ENCODE measurements at regions not wholly inside any gene's neighbourhood (a gene's known extent, or its start where the extent isn't known, plus 50 kb on each side); places are given as distances from the start of the nearest gene placed in this dataset.

- DNase-seq: no peak
- H3K27me3 ChIP-seq: no peaks in the 10 kb centered on the region
- intact Hi-C loops (cut with DNase I; ENCODE audit: low total_unique reads): no loop called here
- H3K4me3 ChIP-seq: no peak overlapping the region
- no peak for TF ChIP-seq CTCF (IDR thresholded peaks at IDR 0.05)
- no peak overlapping the region for H3K27ac ChIP-seq
- H3K9me3 ChIP-seq: no peaks in the 10 kb centered on the region
- peaks cover 0 to 8% (median 3%) of the 10 kb centered on the region in 4 donors for H3K4me1 ChIP-seq
- no peaks in the 10 kb centered on the region for H3K36me3 ChIP-seq
These were observed 453.9 kb upstream of the TRIB2 start for GRCh38 chr2:12262681-12263436.

- peaks cover 0 to 7% (median 3%) of the 10 kb centered on the region in 4 donors for H3K4me1 ChIP-seq
- H3K27ac ChIP-seq: no peak overlapping the region
- TF ChIP-seq CTCF (IDR thresholded peaks at IDR 0.05): no peak
- intact Hi-C loops (cut with DNase I; ENCODE audit: low total_unique reads): no loop called here
- no peaks in the 10 kb centered on the region for H3K36me3 ChIP-seq
- H3K4me3 ChIP-seq: no peak overlapping the region
- H3K9me3 ChIP-seq: no peaks in the 10 kb centered on the region
- no peaks in the 10 kb centered on the region for H3K27me3 ChIP-seq
- no peak for DNase-seq
These were observed 453.0 kb upstream of the TRIB2 start for GRCh38 chr2:12263730-12264129.

GRCh38 chr2:12264146-12264545, 452.6 kb upstream of the TRIB2 start:
- H3K36me3 ChIP-seq: no peaks in the 10 kb centered on the region
- H3K4me1 ChIP-seq: peaks cover 0 to 7% (median 3%) of the 10 kb centered on the region in 4 donors
- no peaks in the 10 kb centered on the region for H3K27me3 ChIP-seq
- H3K9me3 ChIP-seq: no peaks in the 10 kb centered on the region
- intact Hi-C loops (cut with DNase I; ENCODE audit: low total_unique reads): no loop called here
- no peak for TF ChIP-seq CTCF (IDR thresholded peaks at IDR 0.05)
- no peak overlapping the region for H3K4me3 ChIP-seq
- H3K27ac ChIP-seq: no peak overlapping the region
- no peak for DNase-seq

- no peak for TF ChIP-seq CTCF (IDR thresholded peaks at IDR 0.05)
- DNase-seq: no peak
- no peaks in the 10 kb centered on the region for H3K9me3 ChIP-seq
- H3K27ac ChIP-seq: no peak overlapping the region
- no peaks in the 10 kb centered on the region for H3K36me3 ChIP-seq
- H3K27me3 ChIP-seq: no peaks in the 10 kb centered on the region
- peaks cover 0 to 7% (median 3%) of the 10 kb centered on the region in 4 donors for H3K4me1 ChIP-seq
- intact Hi-C loops (cut with DNase I; ENCODE audit: low total_unique reads): no loop called here
- H3K4me3 ChIP-seq: no peak overlapping the region
These were observed 451.1 kb upstream of the TRIB2 start for GRCh38 chr2:12265646-12266045.

- Histone ChIP-seq H3K4me3 (no peak overlapping the region), H3K27me3 (no peaks in the 10 kb centered on the region), H3K4me1 (peaks cover 0 to 7% (median 3%) of the 10 kb centered on the region in 4 donors), H3K9me3 (no peaks in the 10 kb centered on the region), H3K36me3 (no peaks in the 10 kb centered on the region), H3K27ac (no peak overlapping the region)
- intact Hi-C loops (cut with DNase I; ENCODE audit: low total_unique reads): no loop called here
- no peak for DNase-seq
- TF ChIP-seq CTCF (IDR thresholded peaks at IDR 0.05): no peak
These were observed 449.7 kb upstream of the TRIB2 start for GRCh38 chr2:12267042-12267441.

Data from tibial artery (tissue), 4 donors.